ENCODE measurements at regions not wholly inside any gene's neighbourhood (a gene's known extent, or its start where the extent isn't known, plus 50 kb on each side); places are given as distances from the start of the nearest gene placed in this dataset.

DNA sequence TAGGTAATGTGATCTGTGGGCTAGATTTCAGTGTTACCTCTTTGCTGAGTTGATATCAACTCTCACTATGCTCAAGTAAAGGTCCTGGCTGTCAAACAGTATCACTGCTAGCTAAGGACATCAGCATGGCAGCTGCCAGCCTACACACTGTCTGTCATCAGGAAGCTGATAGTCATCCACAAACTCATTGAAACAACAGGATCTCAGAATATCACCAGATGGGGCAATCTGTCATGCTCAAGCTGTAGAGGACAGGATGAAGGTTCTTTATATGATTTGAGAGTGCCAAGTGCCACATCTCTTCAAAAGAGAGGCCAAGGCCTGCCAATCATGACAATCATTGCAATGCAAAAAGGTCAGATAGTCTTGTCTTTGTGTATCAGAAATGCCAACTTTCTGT, 811.5 kb upstream of the SEL1L start:
- no peak overlapping the region for H4K91ac ChIP-seq (ENCODE audit: low read length)
- H3K14ac ChIP-seq (ENCODE audit: low read length in 2 of 2), result no peak overlapping the region
- DNase-seq, result no peak
- H3K79me1 ChIP-seq (replicated peaks; ENCODE audit: low read length, poor library complexity, severe bottlenecking), result no peaks in the 10 kb centered on the region
- no peak overlapping the region for H2BK5ac ChIP-seq (ENCODE audit: low read depth, low read length, poor library complexity, severe bottlenecking)
- H3K4me2 ChIP-seq (ENCODE audit: low read length, poor library complexity, severe bottlenecking), result no peak overlapping the region
- no peak overlapping the region for H2AFZ ChIP-seq (ENCODE audit: low read depth, low read length)
- H3K4me1 ChIP-seq (ENCODE audit: control insufficient read depth, insufficient read depth, low read depth, low read length), result no peaks in the 10 kb centered on the region
- no peak overlapping the region for H3K18ac ChIP-seq (ENCODE audit: low read depth in 1 of 2, low read length in 2 of 2)
- no peak overlapping the region for H3K27ac ChIP-seq (ENCODE audit: low read length, poor library complexity, severe bottlenecking)
- H3K4ac ChIP-seq (ENCODE audit: low read depth in 1 of 2, low read length in 2 of 2), result no peak overlapping the region
- no peak overlapping the region for H3K4me3 ChIP-seq (ENCODE audit: insufficient read depth in 1 of 2, low read depth in 1 of 2, low read length in 2 of 2)
- no peak overlapping the region for H3K23ac ChIP-seq (ENCODE audit: low read length in 2 of 2)
- H2AK5ac ChIP-seq (ENCODE audit: low read length, severe bottlenecking), result no peak overlapping the region
- no peak overlapping the region for H2BK12ac ChIP-seq (ENCODE audit: low read length in 2 of 2)
- H2BK120ac ChIP-seq (ENCODE audit: low read depth, low read length), result no peak overlapping the region
- no peak overlapping the region for H3K9ac ChIP-seq (ENCODE audit: low read length)
- no peak overlapping the region for H4K8ac ChIP-seq (ENCODE audit: low read length)
- peaks cover 8% of the 10 kb centered on the region for H3K9me3 ChIP-seq (ENCODE audit: control insufficient read depth, low read length)
- no peaks in the 10 kb centered on the region for H3K27me3 ChIP-seq (ENCODE audit: control insufficient read depth in 1 of 2, insufficient read depth in 1 of 2, low read length in 2 of 2)
- H3K36me3 ChIP-seq (ENCODE audit: control insufficient read depth in 1 of 2, insufficient read depth in 2 of 2, low read depth in 1 of 2, low read length in 2 of 2), result no peaks in the 10 kb centered on the region
- no peak overlapping the region for H2BK15ac ChIP-seq (ENCODE audit: low read depth, poor library complexity, severe bottlenecking)

DNA sequence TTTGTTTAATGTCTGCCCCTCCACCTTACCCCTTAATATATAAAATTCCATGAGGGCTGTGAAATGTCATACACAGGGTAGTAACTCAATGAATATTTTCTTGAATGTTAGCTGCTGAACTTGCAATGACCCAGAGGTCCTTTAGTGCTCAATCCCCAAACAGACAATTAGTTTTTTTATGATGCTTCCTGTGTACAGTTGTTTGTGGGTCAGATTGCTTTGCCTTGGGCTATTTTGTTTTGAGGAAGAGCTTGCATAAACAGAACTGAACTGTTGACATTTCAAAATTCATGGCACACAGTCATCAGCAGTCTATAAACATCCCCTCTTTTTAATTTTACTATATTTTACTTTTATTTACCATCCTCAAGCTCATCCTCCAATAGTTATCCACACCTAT, 820.5 kb upstream of the SEL1L start:
- Histone ChIP-seq H3K18ac (ENCODE audit: low read depth in 1 of 2, low read length in 2 of 2) (no peak overlapping the region), H3K4ac (ENCODE audit: low read depth in 1 of 2, low read length in 2 of 2) (no peak overlapping the region), H2BK12ac (ENCODE audit: low read length in 2 of 2) (no peak overlapping the region), H3K4me1 (ENCODE audit: control insufficient read depth, insufficient read depth, low read depth, low read length) (no peaks in the 10 kb centered on the region), H3K14ac (ENCODE audit: low read length in 2 of 2) (no peak overlapping the region), H2AFZ (ENCODE audit: low read depth, low read length) (no peak overlapping the region), H3K9ac (ENCODE audit: low read length) (no peak overlapping the region), H4K91ac (ENCODE audit: low read length) (no peak overlapping the region), H2BK15ac (ENCODE audit: low read depth, poor library complexity, severe bottlenecking) (no peak overlapping the region), H3K4me3 (ENCODE audit: insufficient read depth in 1 of 2, low read depth in 1 of 2, low read length in 2 of 2) (no peak overlapping the region), H2AK5ac (ENCODE audit: low read length, severe bottlenecking) (no peak overlapping the region), H3K27ac (ENCODE audit: low read length, poor library complexity, severe bottlenecking) (no peak overlapping the region), H2BK5ac (ENCODE audit: low read depth, low read length, poor library complexity, severe bottlenecking) (no peak overlapping the region), H3K4me2 (ENCODE audit: low read length, poor library complexity, severe bottlenecking) (no peak overlapping the region), H3K36me3 (ENCODE audit: control insufficient read depth in 1 of 2, insufficient read depth in 2 of 2, low read depth in 1 of 2, low read length in 2 of 2) (no peaks in the 10 kb centered on the region), H3K23ac (ENCODE audit: low read length in 2 of 2) (no peak overlapping the region), H2BK120ac (ENCODE audit: low read depth, low read length) (no peak overlapping the region), H3K27me3 (ENCODE audit: control insufficient read depth in 1 of 2, insufficient read depth in 1 of 2, low read length in 2 of 2) (no peaks in the 10 kb centered on the region), H3K79me1 (replicated peaks; ENCODE audit: low read length, poor library complexity, severe bottlenecking) (no peaks in the 10 kb centered on the region), H3K9me3 (ENCODE audit: control insufficient read depth, low read length) (no peaks in the 10 kb centered on the region), H4K8ac (ENCODE audit: low read length) (no peak overlapping the region)
- DNase-seq, result no peak

DNA sequence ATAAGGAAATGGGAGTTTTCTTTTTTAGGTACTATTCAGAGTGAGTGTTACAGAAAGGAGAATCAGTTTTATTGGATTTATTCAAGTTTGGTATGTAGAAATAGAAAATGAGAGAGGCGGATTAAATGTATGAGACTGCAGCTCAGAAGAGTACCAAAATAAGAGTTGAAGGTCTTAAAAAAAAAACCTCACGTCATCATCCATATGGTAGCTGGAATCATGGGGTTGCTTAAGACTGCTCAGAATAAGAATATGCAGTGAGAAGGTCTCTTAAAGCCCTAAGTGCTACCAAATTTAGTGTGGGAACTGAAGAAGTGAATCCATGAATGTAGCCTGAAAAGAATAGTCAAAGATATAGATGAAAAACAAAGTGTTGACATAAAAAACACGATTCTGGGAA, 825.5 kb upstream of the SEL1L start:
- no peaks in the 10 kb centered on the region for H3K36me3 ChIP-seq (ENCODE audit: control insufficient read depth in 1 of 2, insufficient read depth in 2 of 2, low read depth in 1 of 2, low read length in 2 of 2)
- no peak overlapping the region for H2AK5ac ChIP-seq (ENCODE audit: low read length, severe bottlenecking)
- no peak overlapping the region for H2BK12ac ChIP-seq (ENCODE audit: low read length in 2 of 2)
- H2AFZ ChIP-seq (ENCODE audit: low read depth, low read length), result no peak overlapping the region
- H3K23ac ChIP-seq (ENCODE audit: low read length in 2 of 2), result no peak overlapping the region
- H3K4ac ChIP-seq (ENCODE audit: low read depth in 1 of 2, low read length in 2 of 2), result no peak overlapping the region
- no peak overlapping the region for H3K4me3 ChIP-seq (ENCODE audit: insufficient read depth in 1 of 2, low read depth in 1 of 2, low read length in 2 of 2)
- no peaks in the 10 kb centered on the region for H3K4me1 ChIP-seq (ENCODE audit: control insufficient read depth, insufficient read depth, low read depth, low read length)
- H3K27ac ChIP-seq (ENCODE audit: low read length, poor library complexity, severe bottlenecking), result no peak overlapping the region
- H3K4me2 ChIP-seq (ENCODE audit: low read length, poor library complexity, severe bottlenecking), result no peak overlapping the region
- WGBS, result 94% methylated on average over 2 of the region's 3 CpGs
- H3K9ac ChIP-seq (ENCODE audit: low read length), result no peak overlapping the region
- no peak overlapping the region for H4K8ac ChIP-seq (ENCODE audit: low read length)
- H3K79me1 ChIP-seq (replicated peaks; ENCODE audit: low read length, poor library complexity, severe bottlenecking), result no peaks in the 10 kb centered on the region
- no peak for DNase-seq
- no peak overlapping the region for H3K18ac ChIP-seq (ENCODE audit: low read depth in 1 of 2, low read length in 2 of 2)
- no peak overlapping the region for H2BK120ac ChIP-seq (ENCODE audit: low read depth, low read length)
- no peak overlapping the region for H3K14ac ChIP-seq (ENCODE audit: low read length in 2 of 2)
- H3K27me3 ChIP-seq (ENCODE audit: control insufficient read depth in 1 of 2, insufficient read depth in 1 of 2, low read length in 2 of 2), result no peaks in the 10 kb centered on the region
- H2BK5ac ChIP-seq (ENCODE audit: low read depth, low read length, poor library complexity, severe bottlenecking), result no peak overlapping the region
- H2BK15ac ChIP-seq (ENCODE audit: low read depth, poor library complexity, severe bottlenecking), result no peak overlapping the region
- no peak overlapping the region for H4K91ac ChIP-seq (ENCODE audit: low read length)
- H3K9me3 ChIP-seq (ENCODE audit: control insufficient read depth, low read length), result peaks cover 3% of the 10 kb centered on the region

DNA sequence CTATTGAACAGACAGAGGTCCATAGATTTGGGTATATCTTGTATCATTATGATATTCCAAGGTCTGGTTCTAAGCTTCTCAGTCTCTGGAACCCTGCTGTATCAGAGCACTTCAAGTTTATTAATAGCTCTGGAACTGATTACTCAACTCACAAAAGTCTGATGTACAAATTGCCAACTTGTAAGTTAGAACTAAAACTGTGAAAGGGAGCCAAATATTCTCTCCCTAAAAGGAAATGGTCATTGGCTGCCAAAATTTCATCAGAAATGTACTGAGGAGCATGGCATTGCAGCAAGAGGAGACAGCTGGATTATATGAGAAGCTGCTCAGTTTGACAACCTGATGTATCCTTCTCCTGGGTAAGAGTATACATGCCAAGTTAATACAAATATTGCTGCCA, 828.8 kb upstream of the SEL1L start:
- Histone ChIP-seq H3K27me3 (ENCODE audit: control insufficient read depth in 1 of 2, insufficient read depth in 1 of 2, low read length in 2 of 2) (no peaks in the 10 kb centered on the region), H3K23ac (ENCODE audit: low read length in 2 of 2) (no peak overlapping the region), H3K9me3 (ENCODE audit: control insufficient read depth, low read length) (peaks cover 6% of the 10 kb centered on the region), H4K8ac (ENCODE audit: low read length) (no peak overlapping the region), H3K4me2 (ENCODE audit: low read length, poor library complexity, severe bottlenecking) (no peak overlapping the region), H2BK15ac (ENCODE audit: low read depth, poor library complexity, severe bottlenecking) (no peak overlapping the region), H3K18ac (ENCODE audit: low read depth in 1 of 2, low read length in 2 of 2) (no peak overlapping the region), H3K27ac (ENCODE audit: low read length, poor library complexity, severe bottlenecking) (no peak overlapping the region), H3K4me3 (ENCODE audit: insufficient read depth in 1 of 2, low read depth in 1 of 2, low read length in 2 of 2) (no peak overlapping the region), H3K4me1 (ENCODE audit: control insufficient read depth, insufficient read depth, low read depth, low read length) (no peaks in the 10 kb centered on the region), H3K4ac (ENCODE audit: low read depth in 1 of 2, low read length in 2 of 2) (no peak overlapping the region), H2AK5ac (ENCODE audit: low read length, severe bottlenecking) (no peak overlapping the region), H3K79me1 (replicated peaks; ENCODE audit: low read length, poor library complexity, severe bottlenecking) (no peaks in the 10 kb centered on the region), H2BK120ac (ENCODE audit: low read depth, low read length) (no peak overlapping the region), H4K91ac (ENCODE audit: low read length) (no peak overlapping the region), H2BK5ac (ENCODE audit: low read depth, low read length, poor library complexity, severe bottlenecking) (no peak overlapping the region), H2BK12ac (ENCODE audit: low read length in 2 of 2) (no peak overlapping the region), H2AFZ (ENCODE audit: low read depth, low read length) (no peak overlapping the region), H3K9ac (ENCODE audit: low read length) (no peak overlapping the region), H3K14ac (ENCODE audit: low read length in 2 of 2) (no peak overlapping the region), H3K36me3 (ENCODE audit: control insufficient read depth in 1 of 2, insufficient read depth in 2 of 2, low read depth in 1 of 2, low read length in 2 of 2) (no peaks in the 10 kb centered on the region)
- no peak for DNase-seq
